DOHH2 (cell line): ENCODE measurements at regions not wholly inside any gene's neighbourhood (a gene's known extent, or its start where the extent isn't known, plus 50 kb on each side); places are given as distances from the start of the nearest gene placed in this dataset.

Experiments used
- H3F3A ChIP-seq: fragments of 200-600 bp; sonication (generic), shearing (Covaris generic); 2 replicates; pipeline ENCODE4 v1.6.0; 2016; ENCODE audit warnings: antibody characterized with exemption, mild to moderate bottlenecking; ENCODE audit not compliant: control insufficient read depth, insufficient read depth
- H3K27ac ChIP-seq: fragments of 200-600 bp; sonication (generic); 2 replicates; pipeline ENCODE4 v1.5.1; 2014; ENCODE audit warnings: low read depth, mild to moderate bottlenecking, low read length, moderate library complexity
- H3K27me3 ChIP-seq: fragments of 200-600 bp; sonication (generic); 2 replicates; pipeline ENCODE4 v1.6.1; 2014; ENCODE audit warnings: mild to moderate bottlenecking, low read length, mixed read lengths; ENCODE audit not compliant: control insufficient read depth
- H3K36me3 ChIP-seq: fragments of 200-600 bp; sonication (generic); 2 replicates; pipeline ENCODE4 v1.6.1; 2014; ENCODE audit warnings: mild to moderate bottlenecking, low read length, moderate library complexity, mixed read lengths; ENCODE audit not compliant: control insufficient read depth
- H3K4me1 ChIP-seq: fragments of 200-600 bp; sonication (generic); 2 replicates; pipeline ENCODE4 v1.6.1; 2014; ENCODE audit warnings: mild to moderate bottlenecking, low read length, mixed read lengths; ENCODE audit not compliant: control insufficient read depth
- H3K4me2 ChIP-seq: fragments of 200-600 bp; sonication (generic); 2 replicates; pipeline ENCODE4 v1.6.0; 2014; ENCODE audit warnings: mild to moderate bottlenecking, low read length, moderate library complexity
- H3K4me3 ChIP-seq: fragments of 200-600 bp; sonication (generic); 2 replicates; pipeline ENCODE4 v1.5.1; 2014; ENCODE audit warnings: mild to moderate bottlenecking, low read length, mixed read lengths
- H3K79me2 ChIP-seq: fragments of 200-600 bp; sonication (generic); 2 replicates; pipeline ENCODE4 v1.6.1; 2014; ENCODE audit warnings: mild to moderate bottlenecking, low read length, mixed read lengths; ENCODE audit not compliant: control insufficient read depth
- H3K9me2 ChIP-seq: fragments of 200-600 bp; sonication (generic); replicated peaks from 2 replicates; pipeline ENCODE4 v1.6.1; 2014; ENCODE audit warnings: mild to moderate bottlenecking, low read length, mixed read lengths; ENCODE audit not compliant: control insufficient read depth
- H3K9me3 ChIP-seq: fragments of 200-600 bp; sonication (generic); 2 replicates; pipeline ENCODE4 v1.6.1; 2014; ENCODE audit warnings: antibody characterized with exemption, low read length, mixed read lengths; ENCODE audit not compliant: control insufficient read depth, insufficient read depth
- H4K20me1 ChIP-seq: fragments of 200-600 bp; sonication (generic); 2 replicates; pipeline ENCODE4 v1.6.0; 2014; ENCODE audit warnings: low read depth, mild to moderate bottlenecking, antibody characterized with exemption, low read length, moderate library complexity; ENCODE audit not compliant: control insufficient read depth, insufficient read depth
- EZH2phosphoT487 ChIP-seq: fragments of 200-600 bp; sonication (generic); IDR thresholded peaks from 2 replicates; pipeline ENCODE4 v1.6.1; 2017; ENCODE audit warnings: borderline replicate concordance, mild to moderate bottlenecking, antibody characterized with exemption, low read length, moderate library complexity, mixed read lengths
- TF ChIP-seq, protein P1 (sequence below): fragments of 200-600 bp; sonication (generic); IDR thresholded peaks from one replicate; pipeline ENCODE4 v1.5.1; 2014; ENCODE audit warnings: antibody characterized with exemption, mild to moderate bottlenecking, low read depth, low read length; ENCODE audit not compliant: poor library complexity, severe bottlenecking

DNA sequence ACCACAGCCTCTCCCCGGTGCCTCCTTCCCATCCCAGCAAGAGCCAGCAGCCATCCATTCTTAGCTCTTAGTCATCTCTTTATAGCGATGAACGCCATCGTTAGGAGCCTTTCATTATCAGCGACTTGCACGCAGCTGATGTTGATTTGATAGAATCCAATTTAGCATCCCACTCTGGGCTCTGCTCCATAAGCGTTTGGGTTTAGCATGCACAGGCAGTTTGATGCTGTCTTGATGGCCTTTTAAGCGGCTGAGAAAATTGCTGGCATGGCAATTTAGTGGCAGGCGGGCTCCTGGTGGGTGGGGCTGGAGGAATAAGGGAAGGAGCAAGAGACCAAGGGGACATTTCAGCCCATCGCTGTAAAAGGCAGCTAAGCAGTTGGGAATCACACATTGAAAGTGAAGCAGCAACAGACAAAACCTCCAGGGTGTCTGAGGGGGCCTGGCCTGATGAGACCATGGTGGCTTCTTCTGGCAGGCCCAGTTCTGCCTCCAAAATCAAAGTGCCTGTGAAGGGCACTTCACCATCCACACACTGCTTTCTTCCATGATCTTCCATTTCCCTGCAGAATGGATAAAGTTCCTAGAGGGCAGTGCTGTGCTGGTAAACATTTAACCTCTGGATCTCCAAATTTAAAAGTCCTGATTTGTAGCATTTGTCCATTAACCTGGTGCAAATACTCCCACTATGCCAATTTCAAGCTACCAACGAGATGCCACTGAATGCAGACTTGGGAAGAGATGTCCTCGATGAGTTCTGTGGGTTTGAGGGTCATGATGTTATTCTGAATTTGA lies 107.8 kb upstream of the PLXNA4 start:
- no peaks in the 10 kb centered on the region for H3F3A ChIP-seq
- no peaks in the 10 kb centered on the region for H3K36me3 ChIP-seq
- no peaks in the 10 kb centered on the region for H3K4me1 ChIP-seq
- no peak overlapping the region for H3K4me2 ChIP-seq
- H3K9me2 ChIP-seq = no peaks in the 10 kb centered on the region; the same call in 1 of the 2 replicates
- TF ChIP-seq, protein P1, sequence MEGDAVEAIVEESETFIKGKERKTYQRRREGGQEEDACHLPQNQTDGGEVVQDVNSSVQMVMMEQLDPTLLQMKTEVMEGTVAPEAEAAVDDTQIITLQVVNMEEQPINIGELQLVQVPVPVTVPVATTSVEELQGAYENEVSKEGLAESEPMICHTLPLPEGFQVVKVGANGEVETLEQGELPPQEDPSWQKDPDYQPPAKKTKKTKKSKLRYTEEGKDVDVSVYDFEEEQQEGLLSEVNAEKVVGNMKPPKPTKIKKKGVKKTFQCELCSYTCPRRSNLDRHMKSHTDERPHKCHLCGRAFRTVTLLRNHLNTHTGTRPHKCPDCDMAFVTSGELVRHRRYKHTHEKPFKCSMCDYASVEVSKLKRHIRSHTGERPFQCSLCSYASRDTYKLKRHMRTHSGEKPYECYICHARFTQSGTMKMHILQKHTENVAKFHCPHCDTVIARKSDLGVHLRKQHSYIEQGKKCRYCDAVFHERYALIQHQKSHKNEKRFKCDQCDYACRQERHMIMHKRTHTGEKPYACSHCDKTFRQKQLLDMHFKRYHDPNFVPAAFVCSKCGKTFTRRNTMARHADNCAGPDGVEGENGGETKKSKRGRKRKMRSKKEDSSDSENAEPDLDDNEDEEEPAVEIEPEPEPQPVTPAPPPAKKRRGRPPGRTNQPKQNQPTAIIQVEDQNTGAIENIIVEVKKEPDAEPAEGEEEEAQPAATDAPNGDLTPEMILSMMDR = no peak
- TF ChIP-seq EZH2phosphoT487 = no peak
- no peak overlapping the region for H3K27ac ChIP-seq
- peaks cover 4% of the 10 kb centered on the region; the same call in 1 of the 2 replicates for H3K9me3 ChIP-seq
- no peaks in the 10 kb centered on the region for H4K20me1 ChIP-seq
- H3K79me2 ChIP-seq = no peaks in the 10 kb centered on the region
- no peak overlapping the region for H3K4me3 ChIP-seq
- 0 out of 2 replicates have a peak, but pooled peaks cover 2% of the 10 kb centered on the region for H3K27me3 ChIP-seq

- no peak overlapping the region for H3K4me2 ChIP-seq
- H3F3A ChIP-seq = no peaks in the 10 kb centered on the region
- H3K79me2 ChIP-seq = no peaks in the 10 kb centered on the region
- no peaks in the 10 kb centered on the region for H3K36me3 ChIP-seq
- H3K4me1 ChIP-seq = no peaks in the 10 kb centered on the region
- H4K20me1 ChIP-seq = no peaks in the 10 kb centered on the region
- H3K27me3 ChIP-seq = 0 out of 2 replicates have a peak, but pooled peaks cover 2% of the 10 kb centered on the region
- no peak overlapping the region for H3K4me3 ChIP-seq
- peaks cover 4% of the 10 kb centered on the region; the same call in 1 of the 2 replicates for H3K9me3 ChIP-seq
- TF ChIP-seq, protein P1 = no peak
- no peak for TF ChIP-seq EZH2phosphoT487
- no peak overlapping the region for H3K27ac ChIP-seq
- H3K9me2 ChIP-seq = no peaks in the 10 kb centered on the region; the same call in 1 of the 2 replicates
Observed at GRCh38 chr7:132681951-132682350, 105.7 kb upstream of the PLXNA4 start.

GRCh38 chr7:132680590-132680989 lies 104.3 kb upstream of the PLXNA4 start:
- Histone ChIP-seq H3K27me3 (0 out of 2 replicates have a peak, but pooled peaks cover 2% of the 10 kb centered on the region), H3K9me2 (no peaks in the 10 kb centered on the region; the same call in 1 of the 2 replicates), H3K36me3 (no peaks in the 10 kb centered on the region), H3K4me1 (no peaks in the 10 kb centered on the region), H3K9me3 (no peaks in the 10 kb centered on the region; the same call in 1 of the 2 replicates), H3K79me2 (no peaks in the 10 kb centered on the region), H3F3A (no peaks in the 10 kb centered on the region), H4K20me1 (no peaks in the 10 kb centered on the region), H3K4me2 (no peak overlapping the region), H3K4me3 (no peak overlapping the region), H3K27ac (no peak overlapping the region)
- TF ChIP-seq EZH2phosphoT487 = no peak
- TF ChIP-seq, protein P1 = no peak
